Fibroblast of mammary gland (primary cell): ENCODE measurements at regions not wholly inside any gene's neighbourhood (a gene's known extent, or its start where the extent isn't known, plus 50 kb on each side); places are given as distances from the start of the nearest gene placed in this dataset.

Source experiments
- DNase-seq: peaks from one replicate; pipeline ENCODE4 v3.0.0-alpha.2; 2010; ENCODE audit warnings: low read depth
- H3K4me3 ChIP-seq: 2 replicates; pipeline ENCODE4 v1.5.1; 2011; ENCODE audit warnings: low read depth, mild to moderate bottlenecking, low read length, moderate library complexity; ENCODE audit not compliant: control insufficient read depth
- TF ChIP-seq, protein P1 (sequence below): conservative IDR thresholded peaks from 2 replicates; pipeline ENCODE4 v1.5.1; 2011; ENCODE audit warnings: low read depth, low read length, inconsistent platforms; ENCODE audit not compliant: control insufficient read depth, insufficient read depth

GRCh38 chr20:57870597-57871236 is 160.9 kb upstream of the PMEPA1 start:
- H3K4me3 ChIP-seq: no peak overlapping the region
- TF ChIP-seq, protein P1, sequence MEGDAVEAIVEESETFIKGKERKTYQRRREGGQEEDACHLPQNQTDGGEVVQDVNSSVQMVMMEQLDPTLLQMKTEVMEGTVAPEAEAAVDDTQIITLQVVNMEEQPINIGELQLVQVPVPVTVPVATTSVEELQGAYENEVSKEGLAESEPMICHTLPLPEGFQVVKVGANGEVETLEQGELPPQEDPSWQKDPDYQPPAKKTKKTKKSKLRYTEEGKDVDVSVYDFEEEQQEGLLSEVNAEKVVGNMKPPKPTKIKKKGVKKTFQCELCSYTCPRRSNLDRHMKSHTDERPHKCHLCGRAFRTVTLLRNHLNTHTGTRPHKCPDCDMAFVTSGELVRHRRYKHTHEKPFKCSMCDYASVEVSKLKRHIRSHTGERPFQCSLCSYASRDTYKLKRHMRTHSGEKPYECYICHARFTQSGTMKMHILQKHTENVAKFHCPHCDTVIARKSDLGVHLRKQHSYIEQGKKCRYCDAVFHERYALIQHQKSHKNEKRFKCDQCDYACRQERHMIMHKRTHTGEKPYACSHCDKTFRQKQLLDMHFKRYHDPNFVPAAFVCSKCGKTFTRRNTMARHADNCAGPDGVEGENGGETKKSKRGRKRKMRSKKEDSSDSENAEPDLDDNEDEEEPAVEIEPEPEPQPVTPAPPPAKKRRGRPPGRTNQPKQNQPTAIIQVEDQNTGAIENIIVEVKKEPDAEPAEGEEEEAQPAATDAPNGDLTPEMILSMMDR: no peak
- DNase-seq: no peak

GRCh38 chr20:57869951-57870315 is 160.1 kb upstream of the PMEPA1 start:
- no peak overlapping the region for H3K4me3 ChIP-seq
- no peak for DNase-seq
- TF ChIP-seq, protein P1: no peak

DNA sequence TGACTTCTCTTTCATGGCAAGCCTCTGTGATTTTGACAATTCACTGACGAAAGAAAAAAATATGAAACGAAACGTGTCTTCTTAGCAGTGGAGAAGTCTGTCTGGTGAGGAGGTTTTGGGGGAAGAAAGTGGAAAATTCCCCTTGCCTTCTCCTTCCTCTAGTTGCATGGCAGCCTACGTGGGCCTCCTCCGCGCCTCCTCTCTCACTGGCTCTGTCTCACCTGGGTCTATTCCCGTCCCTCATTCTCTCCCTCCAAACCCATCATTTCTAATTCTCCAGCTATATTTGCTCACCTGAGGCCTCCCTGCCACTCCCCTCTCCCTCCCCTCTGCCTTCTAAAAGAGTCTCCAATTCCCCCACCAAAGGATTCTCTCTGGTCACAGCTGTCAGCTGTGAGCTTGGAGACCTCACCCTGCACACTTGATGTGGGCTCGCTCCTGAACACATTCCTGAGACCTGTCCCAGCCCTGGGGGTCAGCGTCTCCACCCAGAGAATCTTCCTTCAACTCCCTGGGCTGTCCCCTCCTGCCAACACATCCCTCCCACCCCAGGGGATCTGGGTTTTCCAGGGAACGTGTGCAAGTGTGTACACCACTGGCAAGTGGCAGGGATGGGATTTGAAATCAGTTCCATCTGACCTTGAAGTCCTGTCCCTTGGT is 159.6 kb upstream of the PMEPA1 start:
- DNase-seq: no peak
- H3K4me3 ChIP-seq: no peak overlapping the region
- TF ChIP-seq, protein P1: no peak

GRCh38 chr20:57868310-57868709 is 158.5 kb upstream of the PMEPA1 start:
- TF ChIP-seq, protein P1: no peak

DNA sequence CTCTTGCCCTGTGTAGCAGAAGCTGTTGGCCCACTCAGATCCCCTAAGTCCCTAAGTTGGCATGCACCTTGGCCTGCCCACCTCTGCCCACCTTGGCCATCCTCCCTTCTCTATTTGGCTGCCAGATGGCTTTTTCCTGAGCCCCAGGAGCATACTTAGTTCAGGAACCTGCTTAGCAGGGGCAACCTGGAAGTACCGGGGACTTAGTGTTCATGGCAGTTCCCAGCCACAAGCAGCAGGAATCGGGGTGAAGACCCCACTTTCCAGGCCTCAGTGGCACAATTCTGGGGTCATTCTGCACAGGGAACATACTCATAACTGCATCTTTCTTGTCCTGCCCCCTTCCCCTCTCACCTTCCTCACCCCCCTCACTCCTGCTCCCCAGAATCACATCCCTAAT is 158.0 kb upstream of the PMEPA1 start:
- H3K4me3 ChIP-seq: no peak overlapping the region
- DNase-seq: no peak
- TF ChIP-seq, protein P1: no peak

More at GRCh38 chr20:57868310-57868709, 158.5 kb upstream of the PMEPA1 start:
- no peak for DNase-seq
- no peak overlapping the region for H3K4me3 ChIP-seq

- TF ChIP-seq, protein P1: no peak
- no peak for DNase-seq
- H3K4me3 ChIP-seq: no peak overlapping the region
Observed at GRCh38 chr20:57867181-57867803, 157.5 kb upstream of the PMEPA1 start.
